ENCODE measurements at regions not wholly inside any gene's neighbourhood (a gene's known extent, or its start where the extent isn't known, plus 50 kb on each side); places are given as distances from the start of the nearest gene placed in this dataset.

- Histone ChIP-seq H3K4me1 (no peaks in the 10 kb centered on the region), H3K27me3 (peaks cover 0 to 60% (median 0%) of the 10 kb centered on the region in 4 donors), H3K9me3 (no peaks in the 10 kb centered on the region), H3K36me3 (no peaks in the 10 kb centered on the region), H3K27ac (no peak overlapping the region), H3K4me3 (no peak overlapping the region)
- DNase-seq, result no peak
- intact Hi-C loops (cut with DNase I), result no loop called here
- WGBS, 2 donors, result 61 to 76% methylated on average over 5 to 7 of the region's 7 CpGs
- no peak for TF ChIP-seq POLR2A (IDR thresholded peaks at IDR 0.05)
- TF ChIP-seq, protein P1, sequence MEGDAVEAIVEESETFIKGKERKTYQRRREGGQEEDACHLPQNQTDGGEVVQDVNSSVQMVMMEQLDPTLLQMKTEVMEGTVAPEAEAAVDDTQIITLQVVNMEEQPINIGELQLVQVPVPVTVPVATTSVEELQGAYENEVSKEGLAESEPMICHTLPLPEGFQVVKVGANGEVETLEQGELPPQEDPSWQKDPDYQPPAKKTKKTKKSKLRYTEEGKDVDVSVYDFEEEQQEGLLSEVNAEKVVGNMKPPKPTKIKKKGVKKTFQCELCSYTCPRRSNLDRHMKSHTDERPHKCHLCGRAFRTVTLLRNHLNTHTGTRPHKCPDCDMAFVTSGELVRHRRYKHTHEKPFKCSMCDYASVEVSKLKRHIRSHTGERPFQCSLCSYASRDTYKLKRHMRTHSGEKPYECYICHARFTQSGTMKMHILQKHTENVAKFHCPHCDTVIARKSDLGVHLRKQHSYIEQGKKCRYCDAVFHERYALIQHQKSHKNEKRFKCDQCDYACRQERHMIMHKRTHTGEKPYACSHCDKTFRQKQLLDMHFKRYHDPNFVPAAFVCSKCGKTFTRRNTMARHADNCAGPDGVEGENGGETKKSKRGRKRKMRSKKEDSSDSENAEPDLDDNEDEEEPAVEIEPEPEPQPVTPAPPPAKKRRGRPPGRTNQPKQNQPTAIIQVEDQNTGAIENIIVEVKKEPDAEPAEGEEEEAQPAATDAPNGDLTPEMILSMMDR (IDR thresholded peaks at IDR 0.05), result no peak
These were observed 261.1 kb downstream of the BUD13 start for GRCh38 chr11:116511684-116512083.

DNA sequence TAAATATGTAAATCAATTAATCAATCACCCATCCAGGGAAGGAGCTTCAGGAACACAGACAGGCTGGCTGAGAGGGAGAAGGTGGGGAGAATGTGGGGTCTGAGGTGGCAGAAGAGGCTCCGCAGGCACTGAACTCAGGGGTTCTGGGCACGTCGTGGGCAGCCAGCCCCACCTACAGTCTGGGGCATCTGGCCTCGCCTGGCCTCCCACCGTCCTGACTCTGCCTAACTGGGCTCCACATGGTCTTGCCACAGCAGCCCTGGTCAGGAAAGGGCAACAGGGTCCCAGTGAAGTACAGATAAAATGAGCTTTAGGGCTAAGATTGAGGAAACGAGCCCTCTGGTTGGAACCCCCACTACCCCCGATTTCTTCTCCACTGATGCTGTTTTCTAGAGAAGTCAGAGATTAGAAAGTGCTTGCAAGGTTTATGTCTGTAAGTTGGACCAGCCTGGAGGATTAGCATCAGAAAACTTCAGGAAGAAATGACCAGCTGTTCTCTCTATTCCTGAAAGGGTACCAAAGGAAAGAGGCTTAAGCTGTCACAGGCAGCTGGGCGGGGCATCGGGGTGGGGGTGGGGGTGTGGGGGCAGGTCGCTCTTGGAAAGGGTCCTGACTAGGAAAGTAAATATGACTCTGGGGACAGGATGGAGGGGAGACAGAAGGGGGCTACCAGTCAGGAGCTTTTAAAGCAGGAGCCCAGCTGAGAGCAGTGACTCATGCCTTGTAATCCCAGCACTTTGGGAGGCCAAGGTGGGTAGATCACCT is 261.7 kb downstream of the BUD13 start:
- Histone ChIP-seq H3K4me3 (no peak overlapping the region), H3K27me3 (peaks cover 0 to 66% (median 0%) of the 10 kb centered on the region in 4 donors), H3K9me3 (no peaks in the 10 kb centered on the region), H3K36me3 (no peaks in the 10 kb centered on the region), H3K4me1 (no peaks in the 10 kb centered on the region), H3K27ac (no peak overlapping the region)
- intact Hi-C loops (cut with DNase I), result no loop called here
- no peak for TF ChIP-seq POLR2A (IDR thresholded peaks at IDR 0.05)
- TF ChIP-seq, protein P1 (IDR thresholded peaks at IDR 0.05), result no peak
- 58% methylated on average over 9 to 10 of the region's 10 CpGs for WGBS, 2 donors
- DNase-seq, result no peak

DNA sequence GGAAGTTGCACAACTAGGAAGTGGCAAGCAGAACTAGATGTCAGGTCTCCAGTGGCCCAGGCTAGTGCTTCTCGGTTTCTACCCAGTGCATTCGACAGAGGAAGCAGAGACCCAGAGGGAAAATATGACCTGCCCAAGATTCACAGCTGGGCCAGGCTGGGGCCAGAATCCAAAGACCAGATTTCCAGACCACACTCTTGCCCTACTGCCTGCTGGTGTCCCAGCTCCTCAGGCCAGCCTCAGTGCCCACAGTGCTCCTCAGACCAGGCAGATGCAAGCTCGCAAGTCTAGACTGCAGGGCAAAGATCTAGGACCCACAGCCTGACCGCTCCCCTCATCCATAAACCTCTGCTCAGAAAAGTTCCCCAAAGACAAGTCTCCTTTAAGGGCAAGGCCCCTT is 262.6 kb downstream of the BUD13 start:
- no peak for DNase-seq
- no peak overlapping the region for H3K4me3 ChIP-seq
- WGBS, 2 donors, result 66 to 92% methylated on average over 2 to 4 of the region's 4 CpGs
- TF ChIP-seq, protein P1 (IDR thresholded peaks at IDR 0.05), result no peak
- no peak for TF ChIP-seq POLR2A (IDR thresholded peaks at IDR 0.05)
- no peak overlapping the region for H3K27ac ChIP-seq
- intact Hi-C loops (cut with DNase I), result no loop called here
- no peaks in the 10 kb centered on the region for H3K9me3 ChIP-seq
- H3K36me3 ChIP-seq, result no peaks in the 10 kb centered on the region
- H3K4me1 ChIP-seq, result no peaks in the 10 kb centered on the region
- H3K27me3 ChIP-seq, result peaks cover 0 to 74% (median 0%) of the 10 kb centered on the region in 4 donors

DNA sequence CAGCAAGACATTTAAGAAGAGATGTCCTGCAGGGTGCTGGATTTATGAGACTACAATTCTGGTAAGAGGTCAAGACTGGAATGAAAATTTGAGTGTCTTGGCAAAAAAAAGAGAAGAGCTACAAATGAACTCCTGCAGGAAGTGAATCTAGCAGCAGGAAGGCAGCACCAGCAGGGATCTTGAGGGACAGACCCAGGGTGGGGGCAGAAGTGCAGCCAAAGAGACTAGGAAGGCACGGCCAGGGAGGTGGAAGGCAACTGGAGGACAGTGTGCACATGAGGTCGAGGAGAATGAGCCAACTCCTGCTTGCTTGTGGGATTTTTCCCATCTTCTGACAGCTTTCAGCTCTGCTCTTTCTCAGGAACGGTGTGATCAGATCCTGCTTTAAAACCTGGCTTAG is 263.2 kb downstream of the BUD13 start:
- no peaks in the 10 kb centered on the region for H3K36me3 ChIP-seq
- intact Hi-C loops (cut with DNase I), result no loop called here
- no peak overlapping the region for H3K4me3 ChIP-seq
- no peaks in the 10 kb centered on the region for H3K9me3 ChIP-seq
- WGBS, 2 donors, result 32 to 33% methylated on average over 2 to 3 of the region's 3 CpGs
- no peaks in the 10 kb centered on the region for H3K4me1 ChIP-seq
- H3K27ac ChIP-seq, result no peak overlapping the region
- peaks cover 0 to 80% (median 0%) of the 10 kb centered on the region in 4 donors for H3K27me3 ChIP-seq
- TF ChIP-seq, protein P1 (IDR thresholded peaks at IDR 0.05), result no peak
- no peak for TF ChIP-seq POLR2A (IDR thresholded peaks at IDR 0.05)
- no peak for DNase-seq

DNA sequence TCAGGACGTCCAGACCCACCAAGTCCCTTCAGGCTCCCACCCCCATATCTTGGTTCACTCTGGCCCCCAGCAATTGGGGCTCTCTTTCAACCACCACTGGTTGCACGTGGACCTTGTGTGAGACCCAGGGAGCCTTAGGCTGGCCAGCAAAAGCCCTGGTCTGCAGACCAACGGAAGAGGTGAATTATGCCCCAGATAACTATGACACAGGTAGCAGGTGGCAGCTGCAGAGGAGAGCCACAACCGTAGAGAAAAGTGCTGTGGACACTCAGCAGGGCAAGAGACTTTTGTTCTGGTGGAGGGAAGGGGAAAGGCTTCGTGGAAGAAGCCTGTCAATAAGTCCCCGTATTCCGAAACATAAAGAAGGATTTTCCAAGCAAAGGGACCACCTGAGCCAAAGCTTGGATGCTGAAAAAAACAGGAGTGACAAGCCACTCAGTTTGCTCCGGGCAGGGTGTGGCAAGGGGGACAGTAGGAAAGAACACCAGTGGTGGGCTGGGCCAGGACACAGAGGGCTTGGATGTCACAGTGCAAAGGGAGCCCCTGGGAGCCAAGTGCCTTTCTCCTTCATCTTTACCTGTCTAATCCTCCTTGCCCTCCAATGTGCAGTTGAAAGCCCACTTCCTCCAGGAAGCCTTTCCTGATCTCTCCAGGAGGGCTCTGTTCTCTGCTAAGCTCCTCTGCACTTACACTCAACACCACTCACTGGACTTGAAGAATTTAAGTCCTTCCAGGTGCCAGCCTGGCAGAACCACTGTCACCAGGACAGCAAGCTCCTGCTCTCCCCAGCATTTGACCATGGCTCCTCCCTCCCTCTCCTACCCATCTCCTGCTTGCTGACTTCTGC is 264.7 kb downstream of the BUD13 start:
- Histone ChIP-seq H3K4me3 (no peak overlapping the region), H3K4me1 (no peaks in the 10 kb centered on the region), H3K27ac (no peak overlapping the region), H3K9me3 (no peaks in the 10 kb centered on the region), H3K27me3 (peaks cover 0 to 83% (median 0%) of the 10 kb centered on the region in 4 donors), H3K36me3 (no peaks in the 10 kb centered on the region)
- TF ChIP-seq POLR2A (IDR thresholded peaks at IDR 0.05), result no peak
- TF ChIP-seq, protein P1 (IDR thresholded peaks at IDR 0.05), result no peak
- intact Hi-C loops (cut with DNase I), result no loop called here
- no peak for DNase-seq
- 59 to 66% methylated on average over 5 of the region's 8 CpGs for WGBS, 2 donors

All from esophagus squamous epithelium (tissue), 5 donors.